ENCODE measurements at regions not wholly inside any gene's neighbourhood (a gene's known extent, or its start where the extent isn't known, plus 50 kb on each side); places are given as distances from the start of the nearest gene placed in this dataset.
"Not testable (repeated sequence)": the region's sequence is repeated elsewhere in the genome, so short reads cannot be mapped to it uniquely, and the experiment has no call there.

GRCh38 chr17:74126959-74127358 lies 76.5 kb upstream of the RPL38 start:
- Histone ChIP-seq H3K27me3 (peaks cover 0 to 39% (median 11%) of the 10 kb centered on the region in 9 donors), H3K4me1 (no peaks in the 10 kb centered on the region), H3K36me3 (no peaks in the 10 kb centered on the region), H3K27ac (no peak overlapping the region), H3K4me3 (no peak overlapping the region), H3K9me3 (no peaks in the 10 kb centered on the region)
- no peak for ATAC-seq
- WGBS, 4 donors = 88 to 94% (median 92%) methylated on average over 5 of the region's 5 CpGs
- intact Hi-C loops (cut with DNase I) = no loop called here
- no peak for DNase-seq
- no peak for TF ChIP-seq CTCF (IDR thresholded peaks at IDR 0.05)
- TF ChIP-seq POLR2A (IDR thresholded peaks at IDR 0.05) = no peak

- Histone ChIP-seq H3K27ac (no peak overlapping the region), H3K4me1 (no peaks in the 10 kb centered on the region), H3K27me3 (peaks cover 0 to 54% (median 12%) of the 10 kb centered on the region in 9 donors), H3K4me3 (no peak overlapping the region), H3K9me3 (no peaks in the 10 kb centered on the region), H3K36me3 (no peaks in the 10 kb centered on the region)
- DNase-seq (no peak), ATAC-seq (no peak)
- WGBS, 4 donors = 54 to 60% (median 56%) methylated on average over 10 of the region's 10 CpGs
- intact Hi-C loops (cut with DNase I) = no loop called here
- no peak for TF ChIP-seq POLR2A (IDR thresholded peaks at IDR 0.05)
- no peak for TF ChIP-seq CTCF (IDR thresholded peaks at IDR 0.05)
These were observed 74.8 kb upstream of the RPL38 start for GRCh38 chr17:74128456-74129211.

- intact Hi-C loops (cut with DNase I); ATAC-seq; H3K36me3 ChIP-seq; H3K9me3 ChIP-seq; DNase-seq; H3K4me1 ChIP-seq; H3K4me3 ChIP-seq; H3K27ac ChIP-seq: not testable (repeated sequence)
- H3K27me3 ChIP-seq = peaks cover 0 to 58% (median 12%) of the 10 kb centered on the region in 9 donors
- WGBS, 4 donors = 44 to 61% (median 50%) methylated on average over 6 of the region's 6 CpGs
These were observed 73.7 kb upstream of the RPL38 start for GRCh38 chr17:74129800-74130199.

GRCh38 chr17:74130276-74130675 lies 73.2 kb upstream of the RPL38 start:
- H3K4me1 ChIP-seq = no peaks in the 10 kb centered on the region
- ATAC-seq (no peak), DNase-seq (no peak)
- H3K27ac ChIP-seq = no peak overlapping the region
- peaks cover 0 to 62% (median 12%) of the 10 kb centered on the region in 9 donors for H3K27me3 ChIP-seq
- 61 to 68% (median 64%) methylated on average over 13 to 14 of the region's 14 CpGs for WGBS, 4 donors
- H3K4me3 ChIP-seq = no peak overlapping the region
- intact Hi-C loops (cut with DNase I) = no loop called here
- H3K9me3 ChIP-seq = no peaks in the 10 kb centered on the region
- no peaks in the 10 kb centered on the region for H3K36me3 ChIP-seq
- no peak for TF ChIP-seq CTCF (IDR thresholded peaks at IDR 0.05)
- TF ChIP-seq POLR2A (IDR thresholded peaks at IDR 0.05) = no peak

GRCh38 chr17:74130841-74131240 lies 72.6 kb upstream of the RPL38 start:
- DNase-seq (no peak), ATAC-seq (no peak)
- intact Hi-C loops (cut with DNase I) = no loop called here
- H3K36me3 ChIP-seq = no peaks in the 10 kb centered on the region
- H3K27ac ChIP-seq = no peak overlapping the region
- peaks cover 0 to 67% (median 13%) of the 10 kb centered on the region in 9 donors for H3K27me3 ChIP-seq
- no peaks in the 10 kb centered on the region for H3K9me3 ChIP-seq
- 76 to 82% (median 80%) methylated on average over 7 to 8 of the region's 8 CpGs for WGBS, 4 donors
- no peak for TF ChIP-seq POLR2A (IDR thresholded peaks at IDR 0.05)
- TF ChIP-seq CTCF (IDR thresholded peaks at IDR 0.05) = no peak
- no peak overlapping the region for H3K4me3 ChIP-seq
- H3K4me1 ChIP-seq = no peaks in the 10 kb centered on the region
